ENCODE measurements at regions not wholly inside any gene's neighbourhood (a gene's known extent, or its start where the extent isn't known, plus 50 kb on each side); places are given as distances from the start of the nearest gene placed in this dataset.

- no peaks in the 10 kb centered on the region for H3K4me1 ChIP-seq (ENCODE audit: control insufficient read depth in 1 of 2, insufficient read depth in 2 of 2, low read length in 2 of 2)
- H3K9me2 ChIP-seq (ENCODE audit: insufficient read depth), result no peaks in the 10 kb centered on the region
- no peaks in the 10 kb centered on the region for H3K9me3 ChIP-seq (ENCODE audit: control insufficient read depth in 1 of 2, insufficient read depth in 1 of 2, low read depth in 1 of 2, low read length in 2 of 2)
- RAD21 ChIA-PET (ENCODE audit: low non-redundant PET in 1 of 2, low total read pairs in 2 of 2, uncharacterized antibody in 2 of 2, unreplicated experiment in 2 of 2), result no interaction called here
- POLR2A ChIA-PET, result no interaction called here
- no peaks in the 10 kb centered on the region for H4K20me1 ChIP-seq (ENCODE audit: insufficient read depth)
- H3K9ac ChIP-seq (ENCODE audit: low read length), result no peak overlapping the region
- TF ChIP-seq YY1 (IDR thresholded peaks at IDR 0.05; ENCODE audit: extremely low read depth, insufficient replicate concordance, low read depth, low read length) (no peak), ZFX (IDR thresholded peaks at IDR 0.05) (no peak), EZH2phosphoT487 (IDR thresholded peaks at IDR 0.05; ENCODE audit: borderline replicate concordance) (no peak), SIN3A (IDR thresholded peaks at IDR 0.05; ENCODE audit: low read depth) (no peak)
- BruUV-seq (replicated peaks), result no TSS peak
- no peak overlapping the region for H3K4me3 ChIP-seq (replicated peaks in 1 of 2; ENCODE audit: low read depth in 1 of 2, low read length in 2 of 2)
- CTCF ChIA-PET, result no interaction called here
- H3K79me2 ChIP-seq (ENCODE audit: insufficient read depth, low read length), result no peaks in the 10 kb centered on the region
- no peaks in the 10 kb centered on the region for H3K27me3 ChIP-seq (ENCODE audit: insufficient read depth, low read length)
- intact Hi-C loops (cut with micrococcal nuclease), result no loop called here
- no peak for DNase-seq (ENCODE audit: low read depth, low spot score)
- ATAC-seq, result no peak
- H3K36me3 ChIP-seq (ENCODE audit: control insufficient read depth in 1 of 2, insufficient read depth in 2 of 2, low read length in 2 of 2), result no peaks in the 10 kb centered on the region
- peak overlapping the region; percentile 49 for H2AFZ ChIP-seq (ENCODE audit: low read depth, low read length, poor library complexity, severe bottlenecking)
- no peak overlapping the region for H3K27ac ChIP-seq (ENCODE audit: low read depth, low read length)
- no peak overlapping the region for H3K4me2 ChIP-seq (ENCODE audit: low read length)
Measured at GRCh38 chr13:64455124-64455523, 2775.0 kb downstream of the PCDH9 start.

- no peaks in the 10 kb centered on the region for H3K36me3 ChIP-seq (ENCODE audit: control insufficient read depth in 1 of 2, insufficient read depth in 2 of 2, low read length in 2 of 2)
- intact Hi-C loops (cut with micrococcal nuclease), result no loop called here
- no peak for ATAC-seq
- H3K9me3 ChIP-seq (ENCODE audit: control insufficient read depth in 1 of 2, insufficient read depth in 1 of 2, low read depth in 1 of 2, low read length in 2 of 2), result no peaks in the 10 kb centered on the region
- peak overlapping the region; percentile 49 for H2AFZ ChIP-seq (ENCODE audit: low read depth, low read length, poor library complexity, severe bottlenecking)
- no peaks in the 10 kb centered on the region for H3K27me3 ChIP-seq (ENCODE audit: insufficient read depth, low read length)
- no peaks in the 10 kb centered on the region for H3K4me1 ChIP-seq (ENCODE audit: control insufficient read depth in 1 of 2, insufficient read depth in 2 of 2, low read length in 2 of 2)
- no TSS peak for BruUV-seq (replicated peaks)
- H3K27ac ChIP-seq (ENCODE audit: low read depth, low read length), result no peak overlapping the region
- no peaks in the 10 kb centered on the region for H3K9me2 ChIP-seq (ENCODE audit: insufficient read depth)
- POLR2A ChIA-PET, result no interaction called here
- DNase-seq (ENCODE audit: low read depth, low spot score), result no peak
- TF ChIP-seq POLR2A (IDR thresholded peaks at IDR 0.05; ENCODE audit: borderline replicate concordance, extremely low read depth, insufficient read depth, insufficient read length) (no peak), MAX (IDR thresholded peaks at IDR 0.05) (no peak), FOSL1 (IDR thresholded peaks at IDR 0.05; ENCODE audit: low read depth) (no peak), TCF7L2 (IDR thresholded peaks at IDR 0.05; ENCODE audit: borderline replicate concordance, extremely low read depth, insufficient read depth, insufficient read length) (no peak), POLR2AphosphoS5 (IDR thresholded peaks at IDR 0.05; ENCODE audit: low read depth, low read length) (no peak), REST (IDR thresholded peaks at IDR 0.05; ENCODE audit: low read depth) (no peak), SRF (IDR thresholded peaks at IDR 0.05; ENCODE audit: low read depth) (no peak), EZH2 (IDR thresholded peaks at IDR 0.05) (no peak), RAD21 (IDR thresholded peaks at IDR 0.05; ENCODE audit: low read depth) (no peak), CTCF (IDR thresholded peaks at IDR 0.05 in 2 of 3, conservative IDR thresholded peaks at IDR 0.05 in 1 of 3; ENCODE audit: borderline replicate concordance in 1 of 3, insufficient read depth in 1 of 3, low read depth in 2 of 3, low read length in 2 of 3) (no peak), EGR1 (IDR thresholded peaks at IDR 0.05; ENCODE audit: low read depth) (no peak), ELF1 (IDR thresholded peaks at IDR 0.05; ENCODE audit: borderline replicate concordance, low read depth) (no peak), EZH2phosphoT487 (IDR thresholded peaks at IDR 0.05; ENCODE audit: borderline replicate concordance) (no peak), ATF3 (IDR thresholded peaks at IDR 0.05) (no peak)
- no peak overlapping the region for H3K4me2 ChIP-seq (ENCODE audit: low read length)
- H3K79me2 ChIP-seq (ENCODE audit: insufficient read depth, low read length), result no peaks in the 10 kb centered on the region
- RAD21 ChIA-PET (ENCODE audit: low non-redundant PET in 1 of 2, low total read pairs in 2 of 2, uncharacterized antibody in 2 of 2, unreplicated experiment in 2 of 2), result no interaction called here
- H3K4me3 ChIP-seq (replicated peaks in 1 of 2; ENCODE audit: low read depth in 1 of 2, low read length in 2 of 2), result no peak overlapping the region
- no peak overlapping the region for H3K9ac ChIP-seq (ENCODE audit: low read length)
- CTCF ChIA-PET, result no interaction called here
- no peaks in the 10 kb centered on the region for H4K20me1 ChIP-seq (ENCODE audit: insufficient read depth)
Measured at GRCh38 chr13:64453831-64454230, 2776.3 kb downstream of the PCDH9 start.

All from HCT116 (cell line).